A549 (cell line): ENCODE measurements at regions not wholly inside any gene's neighbourhood (a gene's known extent, or its start where the extent isn't known, plus 50 kb on each side); places are given as distances from the start of the nearest gene placed in this dataset.

Source experiments
- KDM1A ChIP-seq: fragments of 200-600 bp; sonication (generic); IDR thresholded peaks from 2 replicates; pipeline ENCODE4 v1.6.1; 2016; ENCODE audit warnings: low read depth, mild to moderate bottlenecking
- RCOR1 ChIP-seq: fragments of 150-350 bp; IDR thresholded peaks from 2 replicates; pipeline ENCODE4 v1.6.1; 2014; ENCODE audit warnings: antibody characterized with exemption, low read length, low read depth
- SMC3 ChIP-seq: fragments of >200 bp; sonication (Bioruptor Twin); formaldehyde crosslinking; IDR thresholded peaks from 3 replicates; pipeline ENCODE4 v1.6.1; 2018; ENCODE audit warnings: inconsistent platforms
- ZC3H11A ChIP-seq: fragments of 450-650 bp; IDR thresholded peaks from 2 replicates; pipeline ENCODE4 v1.6.1; 2014; ENCODE audit warnings: antibody characterized with exemption, mild to moderate bottlenecking
- TF ChIP-seq, protein P1 (sequence below): fragments of >200 bp; sonication (Bioruptor Twin); formaldehyde crosslinking; IDR thresholded peaks from 3 replicates; pipeline ENCODE4 v1.5.1; 2016

DNA sequence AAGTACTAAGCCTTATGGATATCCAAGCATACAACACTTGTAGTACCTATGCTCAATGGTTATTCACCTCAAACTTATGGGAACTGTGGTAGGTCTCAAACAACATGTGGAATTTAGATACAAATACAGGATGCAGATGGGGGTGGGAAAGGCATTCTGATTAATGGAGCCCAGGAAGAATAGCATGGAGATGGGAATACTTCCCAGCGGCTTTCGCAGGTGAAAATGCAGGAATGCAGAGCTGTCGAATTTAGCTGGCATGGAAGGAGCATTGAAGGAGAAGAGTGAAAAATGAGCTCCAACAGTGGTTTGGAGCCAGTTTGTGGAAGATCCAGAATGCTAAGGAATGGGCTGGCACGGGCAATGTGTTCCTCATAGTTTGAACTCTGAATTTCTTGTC is 89.9 kb downstream of the NKX2-1 start:
- TF ChIP-seq ZC3H11A (no peak), RCOR1 (no peak), SMC3 (no peak), KDM1A (no peak)
- TF ChIP-seq, protein P1, sequence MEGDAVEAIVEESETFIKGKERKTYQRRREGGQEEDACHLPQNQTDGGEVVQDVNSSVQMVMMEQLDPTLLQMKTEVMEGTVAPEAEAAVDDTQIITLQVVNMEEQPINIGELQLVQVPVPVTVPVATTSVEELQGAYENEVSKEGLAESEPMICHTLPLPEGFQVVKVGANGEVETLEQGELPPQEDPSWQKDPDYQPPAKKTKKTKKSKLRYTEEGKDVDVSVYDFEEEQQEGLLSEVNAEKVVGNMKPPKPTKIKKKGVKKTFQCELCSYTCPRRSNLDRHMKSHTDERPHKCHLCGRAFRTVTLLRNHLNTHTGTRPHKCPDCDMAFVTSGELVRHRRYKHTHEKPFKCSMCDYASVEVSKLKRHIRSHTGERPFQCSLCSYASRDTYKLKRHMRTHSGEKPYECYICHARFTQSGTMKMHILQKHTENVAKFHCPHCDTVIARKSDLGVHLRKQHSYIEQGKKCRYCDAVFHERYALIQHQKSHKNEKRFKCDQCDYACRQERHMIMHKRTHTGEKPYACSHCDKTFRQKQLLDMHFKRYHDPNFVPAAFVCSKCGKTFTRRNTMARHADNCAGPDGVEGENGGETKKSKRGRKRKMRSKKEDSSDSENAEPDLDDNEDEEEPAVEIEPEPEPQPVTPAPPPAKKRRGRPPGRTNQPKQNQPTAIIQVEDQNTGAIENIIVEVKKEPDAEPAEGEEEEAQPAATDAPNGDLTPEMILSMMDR: no peak
